Amygdala (tissue), 56 donors: ENCODE measurements at regions not wholly inside any gene's neighbourhood (a gene's known extent, or its start where the extent isn't known, plus 50 kb on each side); places are given as distances from the start of the nearest gene placed in this dataset.
"Not testable (repeated sequence)": the region's sequence is repeated elsewhere in the genome, so short reads cannot be mapped to it uniquely, and the experiment has no call there.

Source experiments
- DNase-seq, 56 donors: peaks; one replicate each; lab custom pipeline; 2025; lab: John Stamatoyannopoulos, UW

DNA sequence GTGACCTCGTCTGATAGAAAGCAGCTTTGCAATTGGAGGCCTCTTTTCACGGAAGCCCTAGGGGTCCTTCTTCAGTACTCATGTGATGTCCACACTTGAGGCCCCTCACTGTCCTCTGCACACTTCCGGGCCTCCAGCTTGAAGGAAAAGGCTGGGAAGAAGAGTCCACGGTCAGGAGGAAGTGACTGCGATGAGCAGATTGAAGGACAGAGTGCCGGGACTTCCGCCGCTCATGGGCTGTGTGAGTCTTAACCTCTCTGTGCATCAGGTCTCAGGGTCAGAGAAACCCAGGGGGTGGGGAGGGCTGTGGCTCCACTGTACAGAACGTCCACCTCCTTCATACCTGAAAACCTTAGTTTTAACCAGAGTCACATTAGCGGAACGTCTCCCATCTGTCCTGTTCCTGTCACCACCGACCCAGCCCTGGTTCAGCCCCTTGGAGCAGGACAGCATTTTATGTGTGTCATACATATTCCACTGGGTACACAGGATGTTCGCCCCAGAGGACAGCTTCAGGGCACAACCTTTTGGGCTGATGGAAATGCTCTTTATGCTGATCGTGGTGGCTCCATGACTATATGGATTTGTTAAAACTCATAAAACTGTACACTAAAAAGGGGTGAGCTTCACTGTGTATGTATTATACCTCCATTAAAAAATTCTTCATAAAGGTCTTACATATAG lies 51.0 kb upstream of the SORCS2 start:
- DNase-seq = no peak

DNA sequence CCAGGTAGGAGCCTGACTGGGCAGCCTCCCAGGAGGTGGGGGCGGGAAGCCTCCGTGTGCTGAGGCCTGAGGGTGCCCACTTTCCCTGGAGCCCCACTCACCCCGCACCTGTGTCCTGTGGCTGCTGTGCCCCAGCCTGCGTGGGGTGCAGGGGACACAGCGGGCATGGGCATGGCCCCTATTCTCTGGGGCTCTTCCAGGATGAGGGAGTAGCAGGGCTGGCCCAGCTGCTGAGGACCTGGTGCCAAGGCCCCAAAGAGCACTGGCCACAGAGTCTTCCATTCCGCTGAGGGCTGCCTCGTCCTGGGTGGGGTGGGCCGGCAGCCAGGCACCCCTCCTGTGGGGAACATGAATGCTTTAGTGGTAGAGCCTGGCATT lies 51.7 kb upstream of the SORCS2 start:
- DNase-seq = no peak

DNA sequence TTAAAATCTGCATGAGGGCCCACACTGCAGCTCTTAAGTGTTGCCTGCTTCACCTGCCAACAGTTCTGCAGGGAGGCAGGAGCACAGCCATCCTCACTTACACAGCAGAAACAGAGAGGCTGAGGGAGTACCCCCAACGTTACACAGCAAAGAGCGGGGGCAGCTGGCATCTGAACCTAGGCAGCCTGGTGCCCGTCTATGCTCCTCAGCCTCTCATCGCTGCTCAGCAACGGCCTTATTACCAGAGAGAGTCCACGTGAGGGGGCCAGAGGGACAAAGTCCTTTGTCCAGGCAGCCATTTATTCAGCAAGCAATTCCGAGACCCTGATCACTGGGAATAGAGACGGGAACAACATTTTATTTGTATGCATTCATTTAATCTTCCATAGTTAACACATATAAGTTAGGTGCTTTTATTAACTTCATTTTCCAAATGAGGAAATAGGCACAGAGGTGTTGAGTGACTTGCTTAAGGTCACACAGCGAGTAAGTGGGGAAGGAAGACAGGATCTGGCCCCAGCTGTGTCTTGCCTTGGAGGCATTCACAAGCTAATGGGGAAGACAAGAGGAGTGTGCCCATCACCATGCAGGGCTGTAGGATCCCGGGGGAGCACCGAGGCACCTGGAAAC lies 52.2 kb upstream of the SORCS2 start:
- DNase-seq = no peak

DNA sequence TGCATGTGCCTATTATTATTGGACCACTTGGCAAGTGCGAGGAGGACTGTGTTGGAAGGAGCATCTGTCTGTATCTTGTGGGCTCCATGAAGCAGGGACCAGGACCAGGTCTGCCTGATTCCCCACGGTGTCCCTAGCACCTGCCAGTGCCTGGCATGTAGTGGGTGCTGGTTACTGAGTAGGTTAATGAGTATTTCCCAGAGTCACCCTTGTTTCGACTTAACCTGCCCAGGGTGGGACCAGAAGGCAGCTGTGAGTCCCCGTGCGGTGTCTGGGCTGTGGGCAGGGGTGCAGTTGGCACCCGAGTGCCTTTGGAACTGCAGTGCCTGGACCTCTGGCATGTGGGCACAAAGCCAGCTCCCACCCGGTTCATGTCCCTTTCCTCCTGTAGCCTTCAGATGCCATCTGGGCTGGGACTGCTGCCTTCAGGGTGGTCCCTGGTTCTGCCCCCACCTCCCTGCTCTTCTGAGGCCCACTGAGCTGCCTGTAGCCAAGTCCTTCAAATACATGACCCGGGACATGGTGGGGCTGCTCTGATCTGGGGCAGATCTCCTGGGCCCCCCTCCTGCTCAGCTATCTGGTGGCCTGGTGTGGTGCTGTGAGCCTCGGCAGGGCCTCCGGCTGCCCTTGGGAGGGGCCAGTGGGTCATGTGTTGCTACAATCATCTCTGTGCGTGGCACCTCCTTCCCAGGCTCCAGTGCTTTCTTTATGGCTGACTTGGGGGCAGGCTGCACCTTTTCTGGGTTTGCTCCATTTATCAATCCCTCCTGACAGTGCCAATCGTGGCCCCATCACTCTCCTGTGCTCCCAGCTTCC lies 53.0 kb upstream of the SORCS2 start:
- no peak for DNase-seq

DNA sequence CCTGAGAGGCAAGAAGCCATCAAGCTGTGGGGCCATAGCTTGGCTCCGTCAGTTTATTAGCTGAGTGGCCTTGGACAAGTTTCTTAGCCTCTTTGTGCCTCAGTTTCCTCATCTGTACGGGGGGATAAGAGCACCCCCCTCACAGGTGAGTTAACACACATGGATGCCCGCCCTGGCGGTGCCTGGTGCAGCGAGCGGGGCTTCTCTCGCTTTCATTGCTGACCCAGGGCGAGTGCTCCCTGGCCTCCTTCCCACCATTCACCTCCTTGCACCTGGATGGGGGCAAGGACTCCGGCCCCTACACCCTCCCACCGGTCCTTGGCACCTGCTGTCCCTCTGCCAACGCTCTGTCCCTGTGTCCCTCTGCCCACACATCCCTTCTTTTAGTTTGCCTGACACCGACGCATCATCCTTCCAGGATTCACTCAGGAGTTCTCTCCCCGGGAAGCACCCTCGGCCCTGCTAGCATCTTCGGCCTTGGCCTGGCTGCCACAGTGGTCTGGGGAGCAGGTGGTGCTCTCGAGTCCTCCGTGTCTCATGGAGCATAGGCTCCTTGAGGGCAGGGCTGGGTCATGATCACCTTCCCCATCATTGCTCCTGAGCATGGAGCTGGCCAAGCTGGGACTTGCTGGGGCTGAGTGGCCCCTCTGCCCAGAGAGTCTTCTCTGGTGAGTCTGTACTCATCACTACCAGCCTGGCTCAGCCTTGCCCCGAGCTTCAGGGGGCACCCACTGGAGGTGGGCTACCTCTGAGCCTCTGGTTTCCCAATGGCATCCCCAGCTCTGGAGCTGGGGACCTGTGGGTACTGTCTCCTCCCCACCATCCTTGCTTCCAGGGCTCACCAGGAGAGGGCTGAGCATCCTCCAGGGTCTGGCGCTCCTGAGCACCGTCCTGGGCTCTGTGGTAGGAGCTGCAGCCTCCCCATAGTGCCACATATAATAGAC lies 53.8 kb upstream of the SORCS2 start:
- no peak for DNase-seq

DNA sequence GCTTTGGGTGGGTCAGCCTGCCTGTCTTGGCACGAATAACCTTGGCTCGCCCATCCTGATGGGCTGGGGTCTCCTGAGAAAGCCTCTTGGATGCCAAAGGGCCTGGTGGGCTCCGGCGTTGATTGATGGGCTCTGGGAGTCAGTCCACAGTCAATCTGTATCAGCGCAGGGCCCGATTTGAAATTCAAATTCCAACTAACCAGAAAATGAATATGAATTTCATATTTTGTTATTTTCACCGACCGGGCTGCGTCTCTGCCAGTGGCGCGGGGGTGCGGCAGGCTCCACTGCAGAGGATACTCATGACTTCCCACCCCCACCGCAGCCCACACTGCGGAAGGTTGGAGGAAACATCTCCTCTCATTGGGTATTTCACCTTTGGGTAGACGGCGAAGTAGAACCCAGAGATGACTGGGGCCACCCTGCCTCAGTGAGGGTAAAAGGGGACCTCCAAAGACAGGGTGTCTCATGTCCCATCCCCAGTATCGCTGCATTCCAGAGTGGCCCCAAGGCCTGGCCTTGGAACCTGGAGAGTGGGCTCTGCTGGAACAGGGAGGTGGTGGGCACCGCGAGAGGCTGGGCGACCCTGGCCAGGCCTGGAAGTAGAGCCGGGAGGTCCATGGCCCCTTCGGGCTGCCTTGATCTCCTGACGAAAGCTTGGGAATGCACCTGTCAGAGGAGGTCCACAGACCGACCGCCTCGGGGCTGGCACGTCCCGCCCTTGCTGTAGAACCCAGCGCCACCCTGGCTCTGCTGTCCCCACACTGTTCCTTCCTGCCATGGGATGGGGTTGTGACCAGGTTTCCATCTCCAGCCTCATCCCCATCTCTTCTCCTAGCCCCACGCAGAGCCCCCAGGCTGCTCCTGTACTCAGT lies 54.8 kb upstream of the SORCS2 start:
- no peak for DNase-seq

DNA sequence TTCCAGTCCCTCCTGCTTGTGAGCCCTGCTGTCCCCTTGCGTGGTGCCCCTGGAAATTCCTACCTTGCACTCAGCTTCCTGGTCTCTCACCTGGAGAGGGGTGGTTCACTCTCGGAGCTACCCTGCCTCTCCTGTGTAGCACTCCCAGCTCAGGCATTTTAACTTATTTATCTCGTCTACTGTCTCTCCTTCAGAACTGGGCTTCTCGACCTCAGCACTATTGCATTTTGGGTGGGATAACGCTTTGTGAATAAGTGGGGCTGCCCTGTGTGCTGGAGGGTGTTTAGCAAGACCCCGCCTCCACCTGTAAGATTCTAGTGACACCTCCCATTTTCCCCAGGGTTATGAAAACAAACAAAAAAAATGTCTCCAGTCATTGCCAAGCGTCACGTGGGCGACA lies 56.0 kb upstream of the SORCS2 start:
- no peak for DNase-seq

DNA sequence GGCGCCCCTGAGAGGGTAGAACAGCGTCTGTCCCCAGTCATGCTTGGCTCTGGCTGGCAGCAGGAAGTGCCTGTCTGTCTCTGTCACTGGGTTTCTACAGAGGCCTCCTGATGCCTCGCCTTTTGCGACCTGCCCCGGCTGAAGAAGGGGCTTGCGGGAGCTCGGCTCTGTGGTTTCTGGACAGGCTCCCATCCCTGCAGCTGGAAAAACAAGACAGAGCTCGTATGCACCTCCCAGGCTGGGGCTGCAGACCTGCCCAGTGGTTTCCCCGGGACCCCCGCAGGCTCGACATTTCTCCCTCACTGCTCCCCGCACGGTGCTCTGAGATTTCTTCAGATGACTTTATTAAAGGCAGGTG lies 57.0 kb upstream of the SORCS2 start:
- DNase-seq = no peak

DNA sequence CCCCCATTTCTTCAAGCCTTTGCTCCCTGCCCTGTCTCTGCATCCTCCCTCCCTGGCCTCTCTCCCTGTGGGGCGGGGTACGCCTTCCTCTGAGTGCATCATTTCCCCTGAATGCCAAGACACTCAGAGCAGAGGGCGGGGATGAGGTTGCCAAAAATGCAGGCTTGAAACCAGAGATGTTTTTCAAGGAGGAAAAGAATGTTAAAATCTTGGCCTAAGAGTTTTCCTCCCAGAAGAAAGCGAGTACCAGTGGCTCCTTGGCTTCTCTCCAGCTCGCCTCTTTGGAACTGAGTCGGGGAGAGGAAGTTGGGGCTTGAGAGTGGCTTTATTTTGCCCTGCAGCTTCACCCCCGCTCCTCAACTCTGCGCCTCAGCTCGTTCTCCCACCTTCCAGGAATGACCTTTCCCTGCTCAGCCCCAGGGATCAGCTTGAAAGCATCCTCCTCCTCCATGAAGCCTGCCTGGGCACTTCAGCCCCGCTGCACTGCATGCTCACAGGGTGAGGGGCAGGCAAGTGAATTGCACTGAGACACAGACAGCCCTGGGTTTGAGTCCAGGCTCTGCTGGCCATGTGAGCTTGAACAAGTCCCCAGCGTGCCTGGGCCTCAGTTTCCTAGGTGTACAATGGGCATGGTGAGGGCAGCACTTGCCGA lies 57.5 kb upstream of the SORCS2 start:
- peak in 3 of 56 donors; percentile 11 to 37 (median 30) for DNase-seq

DNA sequence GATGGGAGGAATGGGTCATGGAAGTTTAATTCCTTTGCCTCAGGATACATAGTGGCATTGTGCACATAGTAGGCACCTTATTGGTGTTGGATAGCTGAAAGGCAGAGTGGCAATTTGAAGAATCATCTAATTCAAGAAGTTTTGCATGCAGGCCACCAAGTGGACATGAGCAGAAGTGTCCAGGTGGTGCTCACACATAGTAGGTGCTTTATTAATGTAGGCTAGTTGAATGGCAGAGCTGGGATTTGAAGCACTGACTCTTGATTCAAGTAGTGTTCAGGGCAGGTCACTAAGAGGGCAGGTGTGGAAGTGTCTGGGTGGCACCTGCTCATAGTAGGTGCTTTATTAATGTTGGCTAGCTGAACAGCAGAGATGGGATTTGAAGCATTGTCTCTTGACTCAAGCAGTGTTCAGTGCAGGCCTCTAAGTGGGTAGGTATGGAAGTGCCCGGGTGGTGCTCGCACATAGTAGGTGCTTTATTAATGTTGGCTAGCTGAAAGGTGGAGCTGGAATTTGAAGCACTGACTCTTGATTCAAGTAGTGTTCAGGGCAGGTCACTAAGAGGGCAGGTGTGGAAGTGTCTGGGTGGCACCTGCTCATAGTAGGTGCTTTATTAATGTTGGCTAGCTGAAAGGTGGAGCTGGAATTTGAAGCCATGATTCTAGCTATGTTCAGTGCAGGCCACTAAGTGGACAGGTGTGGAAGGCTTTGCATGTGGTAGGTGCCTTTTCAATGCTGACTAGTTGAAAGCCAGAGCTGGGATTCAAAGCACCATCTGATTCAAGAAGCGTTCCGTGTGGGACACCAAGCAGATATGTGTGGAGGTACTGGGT lies 58.3 kb upstream of the SORCS2 start:
- DNase-seq = not testable (repeated sequence)

DNA sequence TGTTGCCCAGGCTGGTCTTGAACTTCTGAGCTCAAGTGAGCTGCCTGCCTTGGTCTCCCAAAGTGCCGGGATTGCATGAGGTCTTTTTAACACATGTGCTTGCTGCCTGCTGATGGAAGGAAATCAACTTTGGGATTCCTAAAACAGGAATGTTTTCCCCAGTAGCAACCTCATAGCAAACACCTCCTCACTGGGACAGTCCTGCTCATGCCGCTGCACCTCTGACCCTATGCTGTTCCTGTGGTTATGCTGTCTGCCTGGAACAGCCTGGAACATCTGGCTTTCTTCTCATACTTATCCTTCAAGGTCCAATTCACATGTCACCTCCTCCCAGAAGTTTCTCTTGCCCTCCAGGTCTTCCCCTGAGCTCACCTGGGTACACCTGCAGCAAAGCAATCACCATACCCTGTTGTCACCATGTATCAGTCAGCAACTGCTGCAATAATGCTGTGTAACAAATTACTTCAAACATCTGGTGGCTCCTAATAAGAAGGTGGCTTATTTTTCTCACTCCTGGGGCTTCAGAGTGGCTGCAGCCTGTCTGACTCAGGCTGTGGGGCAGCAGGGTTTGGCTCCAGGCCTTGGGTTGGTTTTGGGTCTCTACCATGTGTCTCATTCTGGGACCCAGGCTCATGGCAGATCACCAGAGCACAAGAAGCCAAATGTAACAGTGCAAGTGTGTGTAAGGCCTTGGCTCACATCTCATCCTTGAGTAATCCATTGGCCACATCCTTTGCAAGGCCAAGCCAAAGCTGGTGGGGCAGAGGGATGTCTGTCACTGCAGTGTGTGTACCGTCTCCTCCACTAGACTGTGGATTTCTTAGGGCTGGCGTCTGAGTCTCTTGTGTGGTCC lies 59.4 kb upstream of the SORCS2 start:
- no peak for DNase-seq

DNA sequence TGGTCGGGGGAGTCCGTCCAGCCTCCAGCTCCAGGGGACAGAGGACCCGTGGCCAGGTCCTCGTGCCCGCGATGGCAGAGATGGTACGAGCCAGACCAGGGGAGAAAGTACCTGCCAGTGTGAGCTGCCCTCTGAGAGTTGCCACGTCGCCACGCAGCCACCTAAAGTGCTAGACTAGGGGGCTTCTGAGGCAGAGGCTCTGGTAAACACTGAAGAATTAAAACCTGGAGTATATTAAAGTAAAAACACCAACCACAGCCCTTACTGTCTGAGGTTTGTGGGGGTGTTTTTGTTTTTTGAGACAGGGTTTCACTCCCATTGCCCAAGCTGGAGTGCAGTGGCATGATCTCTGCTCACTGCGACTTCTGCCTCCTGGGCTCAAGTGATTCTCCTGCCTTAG lies 60.1 kb upstream of the SORCS2 start:
- no peak for DNase-seq

DNA sequence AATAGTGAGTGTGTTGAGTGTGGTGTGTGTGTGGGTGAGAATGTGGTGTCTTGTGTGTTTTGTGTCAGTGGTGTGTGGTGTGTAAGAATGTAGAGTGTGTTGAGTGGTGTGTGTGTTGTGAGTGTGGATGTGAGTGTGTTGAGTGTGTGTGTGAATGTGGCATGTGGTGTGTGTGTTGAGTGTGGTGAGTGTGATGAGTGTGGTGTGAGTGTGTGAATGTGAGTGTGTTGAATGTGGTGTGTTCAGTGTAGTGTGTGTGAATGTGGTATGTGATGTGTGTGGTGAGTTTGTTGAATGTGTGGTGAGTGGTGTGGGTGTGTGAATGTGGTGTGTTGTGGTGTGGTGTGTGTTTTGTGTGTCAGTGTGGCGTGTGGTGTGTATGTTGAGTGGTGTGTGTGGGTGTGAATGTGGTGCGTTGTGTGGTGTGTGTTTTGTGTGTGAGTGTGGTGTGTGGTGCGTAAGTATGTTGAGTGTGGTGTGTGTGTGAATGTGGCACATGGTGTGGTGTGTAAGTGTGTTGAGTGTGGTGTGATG lies 60.8 kb upstream of the SORCS2 start:
- DNase-seq = no peak

DNA sequence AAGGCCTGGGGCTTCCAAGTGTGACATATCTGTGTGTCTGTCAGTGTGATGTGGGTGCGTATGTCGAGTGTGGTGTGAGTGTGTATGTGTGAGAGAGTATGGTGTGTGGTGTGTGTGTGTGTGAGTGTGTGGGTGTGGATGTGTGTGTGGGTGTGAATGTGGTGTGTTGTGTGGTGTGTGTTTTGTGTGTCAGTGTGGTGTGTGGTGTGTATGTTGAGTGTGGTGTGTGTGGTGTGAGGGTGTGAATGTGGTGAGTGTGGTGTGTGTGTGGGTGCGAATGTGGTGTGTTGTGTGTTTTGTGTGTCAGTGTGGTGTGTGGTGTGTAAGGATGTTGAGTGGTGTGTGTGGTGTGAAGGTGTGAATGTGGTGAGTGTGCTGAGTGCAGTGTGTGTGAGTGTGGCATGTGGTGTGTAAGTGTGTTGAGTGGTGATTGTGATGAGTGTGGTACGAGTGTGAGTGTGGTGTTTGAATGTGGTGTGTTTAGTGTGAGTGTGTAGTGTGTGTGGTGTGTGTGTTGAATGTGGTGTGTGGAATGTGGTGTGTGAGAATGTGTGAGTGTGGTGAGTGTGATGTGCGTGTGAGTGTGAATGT lies 61.6 kb upstream of the SORCS2 start:
- DNase-seq = no peak

DNA sequence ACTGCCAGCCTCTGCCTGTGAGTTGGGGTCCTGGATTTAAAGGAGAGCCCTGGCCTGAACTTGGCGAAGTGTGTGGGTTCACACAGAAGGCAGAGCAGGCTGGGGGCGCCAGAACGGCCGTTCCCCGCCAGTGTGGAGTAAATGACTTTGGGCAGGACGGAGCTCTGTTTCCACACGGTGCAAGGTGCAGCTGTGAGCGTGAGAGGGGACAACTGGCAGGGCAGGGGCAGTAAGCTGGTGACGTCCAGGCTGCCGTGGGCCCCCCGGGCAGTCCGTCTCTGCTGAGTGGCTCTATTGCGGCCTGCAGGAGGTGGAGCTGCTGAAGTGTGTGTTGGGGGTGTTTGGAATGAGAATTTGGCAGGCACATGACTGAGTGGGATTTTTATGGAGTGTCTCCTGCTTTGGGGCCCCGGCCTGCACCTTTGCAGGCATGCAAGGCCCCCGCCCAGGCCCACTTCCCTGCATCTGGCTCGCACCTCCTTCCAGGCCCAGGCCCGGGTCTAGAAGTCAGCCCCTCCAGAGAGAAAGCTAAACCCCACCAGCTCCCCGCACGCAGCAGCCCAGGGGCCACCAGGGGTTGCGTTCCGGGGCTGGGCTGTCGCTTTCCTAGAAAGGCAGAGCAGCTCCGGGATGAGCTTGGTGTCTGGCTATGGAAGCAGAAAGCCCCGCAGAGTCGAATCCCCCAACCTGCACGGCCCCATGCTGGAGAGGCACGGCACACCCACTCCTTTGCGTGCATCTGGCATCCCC lies 62.2 kb upstream of the GRPEL1 start:
- no peak for DNase-seq

DNA sequence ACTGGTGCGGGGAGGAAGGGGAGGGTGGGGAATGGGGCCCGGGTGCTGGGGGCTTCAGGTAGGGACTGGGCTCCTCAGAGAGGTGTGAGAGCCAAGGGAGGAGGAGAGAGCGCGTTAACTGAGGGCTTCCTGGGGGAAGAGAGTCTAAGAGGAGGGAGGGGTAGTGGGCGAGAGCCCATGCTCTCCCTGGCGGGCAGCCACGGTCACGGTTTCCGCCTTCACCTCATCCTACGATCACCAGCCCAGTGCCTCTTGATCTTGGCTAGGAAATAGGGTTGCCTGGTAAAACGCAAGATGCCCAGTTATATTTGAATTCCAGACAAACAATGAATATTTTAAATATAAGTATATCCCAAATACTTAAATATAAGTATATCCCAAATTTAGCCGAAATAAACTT lies 60.8 kb upstream of the GRPEL1 start:
- DNase-seq = no peak
